Kidney (tissue), 13 donors: ENCODE measurements at regions not wholly inside any gene's neighbourhood (a gene's known extent, or its start where the extent isn't known, plus 50 kb on each side); places are given as distances from the start of the nearest gene placed in this dataset.

ENCODE experiments used
- DNase-seq, 5 donors: peaks; one replicate each; pipeline ENCODE4 v3.0.0-alpha.2; 2013 to 2020
- FAIRE-seq: peaks from 2 replicates; lab custom pipeline; 2012; peaks lifted over from hg19 to GRCh38; lab: Jason Lieb, UNC
- H3K27ac ChIP-seq, 2 donors: one replicate each; pipeline ENCODE4 v1.7.0; 2013; ENCODE audit warnings: low read depth in 2 of 2, low read length in 2 of 2, inconsistent platforms in 1 of 2
- H3K27me3 ChIP-seq: one replicate; pipeline ENCODE4 v1.7.1; 2013; ENCODE audit warnings: low read length, inconsistent platforms; ENCODE audit not compliant: control insufficient read depth, insufficient read depth
- H3K36me3 ChIP-seq, 3 donors: one replicate each; pipeline versions ENCODE4 v1.7.0 to v1.7.1; 2013; ENCODE audit warnings: low read length in 3 of 3, control low read depth in 1 of 3, inconsistent platforms in 1 of 3; ENCODE audit not compliant: insufficient read depth in 3 of 3, control insufficient read depth in 2 of 3
- H3K4me1 ChIP-seq, 3 donors: one replicate each; pipeline versions ENCODE4 v1.7.0 to v1.7.1; 2013; ENCODE audit warnings: low read length in 3 of 3, inconsistent platforms in 1 of 3, low read depth in 1 of 3; ENCODE audit not compliant: control insufficient read depth in 2 of 3, insufficient read depth in 2 of 3
- H3K4me3 ChIP-seq, 3 donors: one replicate each; pipeline versions ENCODE4 v1.7.0 to v1.8.1; 2013; ENCODE audit warnings: low read length in 3 of 3, control low read depth in 1 of 3, inconsistent platforms in 1 of 3
- H3K9ac ChIP-seq, 3 donors: one replicate each; pipeline versions ENCODE4 v1.7.0 to v1.7.1; 2013; ENCODE audit warnings: low read length in 3 of 3, control low read depth in 1 of 3, inconsistent platforms in 1 of 3
- H3K9me3 ChIP-seq, 3 donors: one replicate each; pipeline versions ENCODE4 v1.7.0 to v1.7.1; 2013; ENCODE audit warnings: low read length in 3 of 3, control low read depth in 1 of 3, inconsistent platforms in 1 of 3; ENCODE audit not compliant: control insufficient read depth in 2 of 3, insufficient read depth in 1 of 3
- CTCF ChIP-seq: IDR thresholded peaks from 3 replicates; pipeline ENCODE4 v1.5.1; 2012; ENCODE audit warnings: mild to moderate bottlenecking, moderate library complexity, borderline replicate concordance; ENCODE audit not compliant: insufficient read depth; ENCODE audit errors: extremely low read depth
- intact Hi-C: fragments of 100-400 bp; cut with DNase I; formaldehyde crosslinking; loops from one replicate; pipeline ENCODE4 v1.11.1; 2022
- donor health status: control.
- donor health status: control.
- donor health status: control.
- donor health status: control.
- donor health status: control.
- donor health status: DM: yes; HTN: yes; CAD: no.
- donor health status: Normal renal cell carcinoma (clear cell type).

GRCh38 chr5:175803254-175803653 is 68.1 kb upstream of the CPLX2 start:
- intact Hi-C loops: no loop called here
- no peak overlapping the region for H3K27ac ChIP-seq
- H3K36me3 ChIP-seq: no peaks in the 10 kb centered on the region
- H3K27me3 ChIP-seq: no peaks in the 10 kb centered on the region
- no peaks in the 10 kb centered on the region for H3K9me3 ChIP-seq
- no peak for DNase-seq
- H3K4me1 ChIP-seq: no peaks in the 10 kb centered on the region
- no peak overlapping the region for H3K4me3 ChIP-seq
- no peak for FAIRE-seq
- H3K9ac ChIP-seq: no peak overlapping the region
- TF ChIP-seq CTCF: no peak

- no peak for DNase-seq
- no peaks in the 10 kb centered on the region for H3K36me3 ChIP-seq
- intact Hi-C loops: no loop called here
- no peak overlapping the region for H3K9ac ChIP-seq
- no peak for TF ChIP-seq CTCF
- no peaks in the 10 kb centered on the region for H3K27me3 ChIP-seq
- no peaks in the 10 kb centered on the region for H3K9me3 ChIP-seq
- no peak overlapping the region for H3K27ac ChIP-seq
- H3K4me1 ChIP-seq: no peaks in the 10 kb centered on the region
- FAIRE-seq: no peak
- no peak overlapping the region for H3K4me3 ChIP-seq
Observed at GRCh38 chr5:175803736-175804454, 67.5 kb upstream of the CPLX2 start.

- H3K4me3 ChIP-seq: no peak overlapping the region
- no peak for TF ChIP-seq CTCF
- H3K36me3 ChIP-seq: no peaks in the 10 kb centered on the region
- no peaks in the 10 kb centered on the region for H3K4me1 ChIP-seq
- H3K27ac ChIP-seq: no peak overlapping the region
- H3K9me3 ChIP-seq: no peaks in the 10 kb centered on the region
- FAIRE-seq: no peak
- no peak for DNase-seq
- no peaks in the 10 kb centered on the region for H3K27me3 ChIP-seq
- intact Hi-C loops: no loop called here
- no peak overlapping the region for H3K9ac ChIP-seq
Observed at GRCh38 chr5:175805256-175806011, 65.9 kb upstream of the CPLX2 start.
